NOMO-1 treated with DMSO at 0.1 percent for 48 hours (cell line): ENCODE measurements at regions not wholly inside any gene's neighbourhood (a gene's known extent, or its start where the extent isn't known, plus 50 kb on each side); places are given as distances from the start of the nearest gene placed in this dataset.

Experiments used
- DNase-seq: peaks from one replicate; lab custom pipeline; 2025; ENCODE audit not compliant: unreplicated experiment; lab: John Stamatoyannopoulos, UW

GRCh38 chr10:118246332-118247295 is 95.5 kb downstream of the FAM204A start:
- DNase-seq, result no peak

GRCh38 chr10:118243907-118244306 is 98.2 kb downstream of the FAM204A start:
- no peak for DNase-seq

DNA sequence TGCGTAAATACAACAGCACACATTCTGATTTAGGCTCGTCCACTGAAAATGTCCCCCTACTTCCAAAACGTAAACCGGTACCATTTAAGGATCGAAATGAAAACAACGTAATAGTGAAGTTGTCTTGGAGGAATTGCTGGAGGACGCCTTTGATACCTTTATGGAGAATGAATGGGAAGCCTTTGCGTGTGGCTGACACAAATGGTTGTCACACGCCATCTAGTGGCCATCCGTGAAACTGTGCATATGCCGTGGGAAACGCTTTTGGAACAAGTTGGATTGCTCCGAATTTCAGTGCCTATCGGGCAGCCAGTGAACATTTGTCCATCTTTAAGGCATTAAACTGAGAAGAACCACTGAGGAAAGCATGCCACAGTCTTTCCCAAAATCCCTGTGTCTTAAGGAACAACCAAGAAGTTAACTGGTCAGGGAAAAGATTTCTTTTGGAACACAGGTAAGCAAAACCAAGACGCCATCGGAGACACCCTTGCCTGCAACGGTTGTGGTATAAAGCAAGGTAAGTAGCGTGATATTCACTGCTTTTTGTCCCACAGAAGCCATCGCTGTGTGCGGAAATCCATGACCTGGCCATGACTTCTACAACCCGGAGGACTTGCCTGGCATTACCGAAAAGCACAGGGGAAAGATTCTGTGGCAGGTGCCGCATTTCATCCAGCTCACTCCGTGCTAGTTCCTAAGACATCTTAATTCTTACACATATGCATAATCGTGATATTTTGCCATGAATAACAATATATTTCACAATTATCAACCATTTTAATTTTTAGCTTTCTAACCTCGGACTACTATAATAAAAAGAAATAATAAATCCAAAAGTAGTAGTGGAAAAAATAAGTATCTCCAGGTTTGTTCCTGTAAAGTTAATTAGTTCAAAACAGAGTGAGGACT is 100.6 kb downstream of the FAM204A start:
- peak; percentile 33 for DNase-seq

DNA sequence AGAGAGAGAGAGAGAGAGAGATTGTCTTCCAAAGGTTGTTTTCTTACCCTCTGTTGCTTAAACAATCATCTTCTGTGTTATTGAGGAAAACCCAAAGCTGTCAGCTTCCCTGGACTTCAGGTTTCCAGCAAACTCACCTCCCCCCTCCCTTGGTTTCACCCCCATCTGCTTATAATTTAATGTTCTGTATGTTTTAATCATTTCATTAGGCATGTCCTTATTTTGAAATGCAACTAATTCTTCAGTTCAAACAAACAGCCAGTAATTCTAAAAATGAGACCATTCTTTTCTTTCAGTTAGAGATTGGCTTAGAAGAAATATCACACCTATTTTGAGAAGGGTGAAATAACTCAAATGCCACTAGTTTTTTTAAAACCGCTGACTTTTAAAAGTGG is 102.9 kb downstream of the FAM204A start:
- DNase-seq, result no peak

- no peak for DNase-seq
Measured at GRCh38 chr10:118238573-118239235, 103.4 kb downstream of the FAM204A start.

DNA sequence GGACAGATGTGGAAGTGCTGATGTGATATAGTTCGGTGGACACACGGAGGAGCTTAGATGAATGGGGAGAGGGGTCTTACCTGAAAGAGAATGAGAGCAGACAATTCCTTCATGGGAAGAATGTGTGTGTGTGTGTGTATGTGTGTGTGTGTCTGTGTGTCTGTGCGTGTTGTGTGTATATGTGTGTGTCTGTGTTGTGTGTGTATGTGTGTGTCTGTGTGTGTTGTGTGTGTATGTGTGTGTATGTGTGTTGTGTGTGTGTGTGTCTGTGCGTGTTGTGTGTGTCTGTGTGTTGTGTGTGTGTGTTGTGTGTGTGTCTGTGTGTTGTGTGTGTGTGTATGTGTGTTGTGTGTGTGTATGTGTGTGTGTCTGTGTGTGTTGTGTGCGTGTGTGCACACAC is 104.2 kb downstream of the FAM204A start:
- no peak for DNase-seq

DNA sequence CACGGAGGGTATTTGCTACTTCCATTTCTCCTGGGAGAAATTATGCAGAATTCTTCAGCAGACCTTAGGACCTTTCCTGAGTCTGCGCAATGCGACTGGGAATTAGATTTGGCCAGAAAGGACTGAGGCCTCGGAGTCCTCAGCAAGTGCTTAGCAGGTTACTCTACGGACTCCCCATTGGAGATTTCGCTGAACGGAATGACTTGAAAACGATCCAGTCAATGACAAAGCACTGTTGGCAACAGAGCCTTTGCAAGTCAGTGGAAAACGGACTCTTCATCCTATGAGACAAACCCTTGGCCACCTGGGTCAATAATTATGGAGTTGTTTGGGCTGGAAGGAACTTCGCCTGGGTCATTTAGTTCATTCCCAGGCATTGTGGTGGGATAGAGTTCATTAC is 107.4 kb downstream of the FAM204A start:
- DNase-seq, result no peak

DNA sequence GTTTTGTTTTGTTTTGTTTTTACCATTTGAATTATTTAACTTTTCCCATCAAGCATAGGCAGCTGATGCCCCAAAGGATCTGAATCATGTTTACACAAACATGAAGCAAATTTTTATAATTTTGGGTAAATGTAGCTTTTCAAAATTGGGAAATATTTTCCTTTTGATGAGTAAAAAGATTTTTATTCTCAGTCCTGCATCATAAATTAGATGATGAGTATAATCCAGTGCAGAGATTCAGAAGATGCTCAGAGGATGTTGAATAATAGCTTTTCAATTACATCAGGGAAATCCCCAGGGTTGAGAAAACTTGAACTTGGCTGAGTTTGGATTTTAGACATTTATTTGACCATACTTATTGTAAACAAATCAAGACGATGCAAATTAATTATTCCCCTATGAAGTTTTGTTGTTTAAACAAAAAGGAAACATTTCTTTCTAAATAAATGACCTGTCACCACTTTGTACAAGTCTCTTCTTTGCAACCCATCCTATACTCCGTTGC is 121.7 kb downstream of the FAM204A start:
- DNase-seq, result no peak

DNA sequence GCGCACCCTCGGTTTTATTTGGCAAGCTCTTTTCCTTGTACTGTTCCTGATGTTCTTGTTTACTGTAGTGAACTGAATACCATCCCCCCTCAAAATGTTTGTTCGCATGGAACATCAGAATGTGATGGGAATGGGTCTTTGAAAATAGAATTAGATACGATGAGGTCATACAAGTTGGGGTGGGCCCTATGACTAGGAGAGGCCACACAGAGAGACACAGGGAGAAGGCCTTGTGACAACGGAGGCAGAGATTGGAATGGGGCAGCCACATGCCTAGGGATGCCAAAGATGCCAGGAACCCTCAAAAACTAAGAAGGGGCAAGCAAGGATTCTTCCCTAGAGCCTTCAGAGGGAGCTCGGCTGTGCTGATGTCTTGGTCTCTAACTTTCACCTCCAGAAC is 123.6 kb downstream of the FAM204A start:
- no peak for DNase-seq

- no peak for DNase-seq
Measured at GRCh38 chr10:118216571-118217170, 125.5 kb downstream of the FAM204A start.

- no peak for DNase-seq
Measured at GRCh38 chr10:118216020-118216419, 126.1 kb downstream of the FAM204A start.

- no peak for DNase-seq
Measured at GRCh38 chr10:118214776-118215175, 127.3 kb downstream of the FAM204A start.

GRCh38 chr10:118213436-118213835 is 128.7 kb downstream of the FAM204A start:
- DNase-seq, result peak; percentile 56

DNA sequence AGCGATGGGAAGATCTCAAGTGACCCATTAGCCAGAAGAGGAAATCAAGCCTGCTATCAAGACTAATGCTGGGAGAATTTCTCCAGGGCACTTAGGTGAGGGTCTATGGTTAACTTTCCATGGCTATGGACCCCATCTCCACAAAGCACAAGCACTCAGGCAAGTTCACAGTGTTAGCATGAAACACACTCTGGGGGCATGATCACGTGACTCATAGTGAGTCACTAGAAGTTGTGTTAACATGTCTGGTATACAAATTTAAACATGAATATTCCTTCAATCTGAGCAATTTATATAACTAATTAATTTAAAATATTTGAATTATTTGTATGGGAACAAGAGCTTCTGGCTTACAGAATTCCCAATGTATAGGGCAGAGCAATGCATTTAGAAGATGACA is 131.8 kb downstream of the FAM204A start:
- DNase-seq, result no peak

DNA sequence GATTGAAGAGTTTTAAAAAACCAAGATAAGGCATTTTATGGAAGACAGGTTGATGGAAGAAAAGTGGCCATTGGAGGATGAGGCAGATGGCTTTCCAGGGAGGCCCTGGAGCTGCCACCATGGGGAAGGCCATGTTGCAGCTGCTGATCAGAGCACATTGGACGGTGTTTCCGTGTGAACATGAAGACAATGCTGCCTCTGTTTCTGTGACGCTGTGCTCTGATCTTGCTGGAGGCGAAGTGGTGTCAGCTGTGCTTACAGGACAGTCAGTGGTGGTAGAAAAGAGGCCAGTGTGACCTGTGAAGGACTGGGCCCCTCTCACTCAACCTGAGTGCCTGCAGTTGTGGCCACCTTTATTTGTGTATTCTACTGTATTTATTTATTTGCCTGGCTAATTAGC is 132.9 kb downstream of the FAM204A start:
- DNase-seq, result no peak

- no peak for DNase-seq
Measured at GRCh38 chr10:118207470-118208007, 134.6 kb downstream of the FAM204A start.

GRCh38 chr10:118204292-118204943 is 137.7 kb downstream of the FAM204A start:
- DNase-seq, result no peak

- DNase-seq, result no peak
Measured at GRCh38 chr10:118203461-118203860, 138.7 kb downstream of the FAM204A start.

- no peak for DNase-seq
Measured at GRCh38 chr10:118195729-118196128, 146.4 kb downstream of the FAM204A start.

- no peak for DNase-seq
Measured at GRCh38 chr10:118193642-118194041, 146.9 kb upstream of the RAB11FIP2 start.
